Head of caudate nucleus (tissue), 42 donors: ENCODE measurements at regions not wholly inside any gene's neighbourhood (a gene's known extent, or its start where the extent isn't known, plus 50 kb on each side); places are given as distances from the start of the nearest gene placed in this dataset.
A peak's percentile ranks its signal among the peaks of the same experiment; 100 is the strongest.

Source experiments
- DNase-seq, 42 donors: peaks; one replicate each; pipeline versions ENCODE4 v3.0.0 to v3.0.0-alpha.2; 2020 to 2021; ENCODE audit warnings: mixed read lengths in 7 of 42
- intact Hi-C: fragments of 100-400 bp; cut with DNase I; formaldehyde crosslinking; loops from one replicate; pipeline ENCODE4 v1.15.0; 2022

DNA sequence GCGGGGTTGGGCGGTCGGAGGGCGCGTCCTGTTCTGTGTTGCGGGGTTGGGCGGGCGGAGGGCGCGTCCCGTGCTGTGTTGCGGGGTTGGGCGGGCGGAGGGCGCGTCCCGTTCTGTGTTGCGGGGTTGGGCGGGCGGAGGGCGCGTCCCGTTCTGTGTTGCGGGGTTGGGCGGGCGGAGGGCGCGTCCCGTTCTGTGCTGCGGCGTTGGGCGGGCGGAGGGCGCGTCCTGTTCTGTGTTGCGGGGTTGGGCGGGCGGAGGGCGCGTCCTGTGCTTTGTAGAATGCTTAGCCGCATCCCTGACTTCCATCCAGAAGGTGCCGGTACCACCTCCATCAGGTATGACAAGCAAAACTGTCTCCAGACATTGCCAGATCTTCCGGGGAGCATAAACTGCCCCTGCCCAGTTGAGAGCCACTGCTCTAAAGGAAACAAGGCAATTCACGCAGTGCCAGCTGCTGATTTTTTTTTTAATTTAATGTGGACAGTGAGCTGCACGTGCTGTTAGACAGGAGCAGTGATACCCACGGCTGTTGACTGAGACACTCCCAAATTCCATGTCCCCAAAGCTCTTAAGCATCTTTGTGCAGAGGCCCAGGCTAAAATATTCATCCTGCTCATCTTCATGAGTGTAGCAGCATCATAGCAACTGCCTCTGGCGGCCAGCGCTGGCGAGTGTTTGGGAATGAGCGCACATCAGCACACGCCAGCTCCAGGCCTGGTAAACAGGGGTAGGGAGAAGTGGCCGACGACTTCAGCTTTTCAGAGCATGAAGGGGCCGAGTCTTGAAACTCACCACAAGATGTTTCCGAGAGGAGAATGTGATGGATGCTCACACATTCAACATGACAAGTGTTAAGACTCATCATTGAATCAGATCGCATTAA is 284.4 kb upstream of the CDH4 start:
- DNase-seq, result peak in 1 of 42 donors; percentile 19
- intact Hi-C loops, result no loop called here

DNA sequence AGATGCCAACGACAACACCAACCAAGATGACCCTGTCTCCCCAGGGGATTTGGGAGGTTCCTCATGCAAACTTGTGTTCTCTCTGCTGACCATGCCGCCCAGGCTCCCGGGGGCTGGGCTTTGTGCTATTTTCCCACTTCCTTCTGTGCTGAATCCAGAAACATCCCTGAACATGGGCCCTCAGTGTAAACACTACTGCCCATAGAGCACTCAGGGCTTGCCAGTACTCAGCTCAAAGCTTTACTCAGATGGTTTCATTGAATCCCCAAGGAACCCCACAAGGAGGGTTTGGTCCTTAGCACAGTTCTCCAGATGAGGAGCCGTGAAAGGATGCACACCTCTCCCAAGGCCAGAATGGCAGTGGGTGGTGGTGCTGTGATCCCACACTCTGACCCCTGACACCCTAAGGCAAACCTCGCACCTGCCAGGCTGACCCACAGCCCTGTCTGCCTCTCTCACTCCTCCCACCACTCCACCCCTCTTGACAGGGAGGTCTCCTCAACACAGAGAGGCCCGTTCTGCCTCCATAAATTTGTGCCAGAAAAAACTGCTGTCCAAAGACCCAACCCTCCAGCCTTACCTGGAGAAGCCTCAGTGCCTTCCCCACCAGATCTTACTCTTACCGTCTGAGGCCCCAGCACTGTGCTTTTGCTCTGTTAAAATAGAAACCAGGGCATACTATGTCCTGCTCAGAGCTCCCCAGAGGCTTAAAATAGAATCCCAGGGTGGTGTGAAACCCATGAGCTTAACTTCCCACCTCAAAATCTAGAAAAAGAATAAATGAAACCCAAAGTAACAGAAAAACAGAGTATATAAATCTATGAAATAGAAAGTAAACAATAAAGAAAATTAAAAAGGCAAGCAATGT is 283.0 kb upstream of the CDH4 start:
- intact Hi-C loops, result no loop called here

DNA sequence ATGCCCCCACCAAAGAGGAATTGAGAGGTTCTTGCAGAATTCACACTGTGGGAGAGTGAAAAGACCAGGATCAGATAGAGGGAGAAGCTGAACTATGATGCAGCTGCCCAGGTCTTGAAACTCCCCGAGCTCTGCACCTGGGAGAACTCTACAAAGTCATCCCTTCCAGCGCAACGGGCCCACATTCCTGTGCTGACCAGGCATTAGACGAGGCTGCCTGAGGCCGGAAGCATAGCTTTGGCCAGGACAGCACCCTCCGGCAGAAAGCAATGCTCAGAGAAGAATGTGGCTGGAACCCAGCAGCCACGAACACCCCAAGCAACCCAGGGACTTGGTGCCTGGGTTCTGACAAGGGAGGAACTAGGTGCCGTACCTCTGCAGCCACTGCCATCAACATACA is 281.5 kb upstream of the CDH4 start:
- intact Hi-C loops, result no loop called here
- no peak for DNase-seq

More for the DNA sequence above, 283.0 kb upstream of the CDH4 start:
- DNase-seq, result peak in 1 of 42 donors; percentile 14

DNA sequence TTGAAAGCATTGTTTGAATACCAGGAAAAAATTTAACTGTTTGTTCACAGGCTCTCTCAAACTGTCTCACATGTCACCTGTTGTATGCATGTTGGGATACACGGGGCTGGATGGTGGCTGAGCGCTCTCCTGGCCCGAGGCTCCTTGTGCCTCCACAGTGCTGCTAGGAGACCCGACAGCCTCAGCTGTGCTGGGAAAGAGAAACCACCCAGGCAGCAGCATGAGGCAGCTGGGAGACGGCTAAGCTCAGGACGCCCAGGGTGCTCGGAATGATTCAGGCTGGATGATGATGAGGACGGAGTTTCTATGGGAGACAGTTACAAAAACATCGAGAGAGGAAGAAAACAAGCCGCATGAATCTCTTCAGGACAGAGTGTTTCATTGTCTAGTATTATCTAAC is 278.0 kb upstream of the CDH4 start:
- DNase-seq, result no peak

DNA sequence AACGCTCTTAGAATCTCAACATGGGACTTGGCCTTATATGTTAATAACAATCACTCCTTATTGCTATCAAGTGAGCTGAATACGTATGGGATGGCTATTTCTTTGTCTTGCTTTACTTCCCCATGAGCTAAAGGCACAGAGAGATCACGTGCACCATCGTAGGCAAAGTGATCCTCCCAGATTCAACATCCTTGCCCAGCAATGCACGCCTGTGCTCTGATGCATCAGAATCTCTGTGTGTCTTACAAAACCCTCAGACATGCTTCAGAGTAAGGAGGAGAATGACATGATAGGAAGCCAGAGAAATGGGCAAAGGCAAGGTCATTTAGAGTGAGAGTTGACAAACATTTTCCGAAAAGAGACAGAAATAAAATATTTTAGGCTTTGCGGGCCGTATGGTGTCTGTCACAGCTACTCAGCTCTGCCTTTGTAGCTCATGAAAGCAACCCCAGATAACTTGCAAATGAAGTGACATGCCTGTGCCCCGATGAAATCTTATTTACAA is 277.6 kb upstream of the CDH4 start:
- no peak for DNase-seq

More for the DNA sequence above, 278.0 kb upstream of the CDH4 start:
- intact Hi-C loops, result no loop called here

DNA sequence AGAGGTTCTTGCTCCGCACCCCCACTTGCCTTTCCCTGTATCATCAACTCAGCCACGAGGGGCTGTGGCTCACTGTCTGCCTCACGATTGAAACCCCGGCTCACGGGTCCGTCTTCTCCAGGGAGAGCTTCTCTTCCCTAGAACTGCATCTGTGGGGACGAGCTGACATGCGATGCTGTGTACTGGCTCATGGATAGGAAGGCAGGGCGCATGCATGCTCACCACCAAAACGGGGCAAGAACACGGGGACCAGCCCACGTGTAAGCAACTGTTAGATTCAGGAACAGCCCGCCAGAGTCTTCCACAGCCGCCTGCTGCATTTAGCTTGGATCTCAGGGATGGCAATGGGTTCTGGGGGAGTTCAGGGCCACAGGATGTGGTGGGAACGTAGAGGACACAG is 275.9 kb upstream of the CDH4 start:
- no peak for DNase-seq
- intact Hi-C loops, result no loop called here

More for the DNA sequence above, 277.6 kb upstream of the CDH4 start:
- intact Hi-C loops, result no loop called here

DNA sequence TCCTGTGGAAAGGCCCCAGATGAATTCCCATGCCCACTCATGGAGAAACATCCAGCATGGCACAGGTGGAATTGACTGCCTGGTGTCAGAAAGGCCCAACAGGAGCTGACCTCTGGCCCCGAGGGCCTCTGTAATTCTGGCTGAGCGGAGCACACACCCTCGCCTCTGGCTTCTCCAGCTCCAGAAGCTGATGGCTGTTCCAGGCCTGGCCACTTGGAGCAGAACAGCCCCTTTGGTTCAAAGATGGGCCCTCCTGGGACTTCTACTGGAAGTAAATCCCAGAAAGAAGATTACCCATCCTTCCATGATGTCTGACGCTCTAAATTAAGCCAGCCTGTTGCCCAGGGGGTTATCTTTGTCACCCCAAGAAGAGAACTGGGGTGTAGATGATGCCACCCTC is 275.1 kb upstream of the CDH4 start:
- DNase-seq, result no peak
- intact Hi-C loops, result no loop called here

DNA sequence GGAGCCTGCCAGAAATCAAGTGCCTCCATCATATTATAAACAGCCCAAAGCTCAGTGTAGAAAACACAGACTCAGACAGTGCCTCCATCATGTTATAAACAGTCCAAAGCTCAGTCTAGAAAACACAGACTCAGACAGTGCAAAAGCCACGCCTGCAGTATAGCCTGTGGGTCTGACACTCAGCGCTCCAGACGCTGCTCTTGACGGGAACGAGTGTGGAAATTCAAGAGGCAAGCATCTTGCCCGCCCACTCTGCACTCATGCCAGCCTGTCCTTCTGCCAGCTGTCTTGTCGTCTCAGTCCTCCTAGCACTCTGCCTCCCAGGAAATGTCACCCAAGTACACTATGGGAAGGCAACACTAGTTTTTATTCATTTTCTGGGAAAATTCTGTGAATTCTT is 274.2 kb upstream of the CDH4 start:
- DNase-seq, result no peak
- intact Hi-C loops, result no loop called here

DNA sequence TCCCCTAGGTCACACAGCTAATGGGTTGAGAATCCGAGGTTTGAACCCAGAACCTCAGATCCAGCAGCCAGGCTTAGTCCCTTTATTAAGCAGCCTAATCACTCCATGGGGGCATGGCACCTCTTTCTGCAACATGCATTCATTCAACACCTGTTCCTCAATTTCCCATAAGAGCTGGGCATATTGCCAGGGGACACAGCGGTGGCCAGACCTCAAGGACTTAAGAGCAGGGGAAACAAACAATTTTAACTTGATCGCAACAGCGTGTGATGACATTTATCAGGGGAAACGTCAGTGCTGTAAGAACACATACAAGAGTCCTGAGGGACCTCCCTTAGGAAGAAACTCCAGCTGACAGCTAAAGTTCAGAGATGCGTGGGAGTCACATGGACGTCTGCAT is 267.4 kb upstream of the CDH4 start:
- intact Hi-C loops, result no loop called here
- no peak for DNase-seq

DNA sequence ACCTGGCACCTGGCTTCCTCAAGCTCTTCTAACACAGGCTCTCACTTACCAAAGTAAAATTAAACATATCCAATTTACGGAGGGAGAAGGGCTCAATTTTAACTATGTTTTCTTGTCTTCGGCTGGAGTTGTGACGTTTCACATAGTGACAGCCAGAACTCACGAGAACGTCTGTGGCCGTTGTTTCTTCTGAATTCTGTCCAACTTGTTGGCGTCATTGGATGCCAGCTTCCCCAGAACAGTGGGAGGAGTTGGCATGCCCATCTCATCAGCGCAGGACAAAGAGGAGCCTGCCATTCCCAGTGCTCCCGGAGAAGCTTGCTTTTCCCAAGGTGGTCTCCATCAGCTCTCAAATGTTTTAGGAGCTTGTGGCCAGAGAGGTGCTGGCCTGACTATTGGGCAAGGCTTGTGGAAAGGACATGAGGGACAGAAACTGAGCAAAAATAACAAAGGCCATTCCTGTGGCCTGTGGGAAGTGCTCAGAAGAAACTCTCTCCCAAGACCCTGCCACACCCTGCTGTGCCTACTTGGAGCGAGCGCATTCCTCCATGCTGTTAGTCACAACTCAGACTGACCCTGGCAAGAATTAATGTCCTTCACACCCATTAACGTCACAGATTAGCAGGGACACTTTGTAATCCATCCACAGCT is 265.4 kb upstream of the CDH4 start:
- DNase-seq, result peak in 1 of 42 donors; percentile 35

DNA sequence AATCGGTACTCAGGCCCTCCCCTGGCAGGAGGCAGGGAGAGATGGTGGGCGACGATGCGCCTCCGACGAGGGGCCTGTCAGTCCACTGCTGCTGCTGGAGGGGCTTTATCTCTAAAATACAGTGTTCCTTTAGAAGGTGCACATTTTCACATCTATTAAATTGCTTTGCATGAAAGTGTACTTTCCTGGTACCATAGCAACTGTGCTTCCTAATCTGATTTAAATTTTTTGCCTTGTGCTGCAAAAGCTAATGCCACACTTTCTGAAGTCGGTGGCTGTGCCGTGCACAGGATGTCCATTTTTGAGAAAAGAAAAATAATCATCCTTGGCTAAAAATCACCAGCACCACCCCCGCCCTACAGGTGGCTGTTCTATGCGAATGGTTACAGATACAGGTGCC is 262.0 kb upstream of the CDH4 start:
- DNase-seq, result peak in 3 of 42 donors; percentile 14 to 38 (median 15)
- intact Hi-C loops, result no loop called here

More for the DNA sequence above, 265.4 kb upstream of the CDH4 start:
- intact Hi-C loops, result no loop called here

DNA sequence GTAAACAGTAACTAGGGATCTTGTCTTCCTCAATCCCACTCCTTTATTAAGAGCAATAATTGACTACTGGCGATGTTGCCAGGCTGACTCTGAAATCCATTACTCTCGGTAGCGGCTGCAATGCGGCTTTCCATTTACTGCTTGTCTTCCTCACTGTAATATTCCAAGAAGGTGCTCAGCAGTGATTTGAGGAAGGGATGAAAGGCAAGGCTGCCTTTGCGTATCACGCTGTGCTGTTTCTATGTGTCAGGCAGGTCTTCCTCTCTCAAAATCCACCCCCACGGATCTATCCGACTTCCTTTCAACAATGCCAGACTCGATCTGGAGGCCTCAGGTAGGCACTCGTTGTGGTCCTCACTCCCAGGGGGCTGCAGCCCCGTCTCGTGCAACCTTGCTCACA is 261.4 kb upstream of the CDH4 start:
- DNase-seq, result peak in 18 of 42 donors; percentile 10 to 62 (median 38)
- intact Hi-C loops, result no loop called here

DNA sequence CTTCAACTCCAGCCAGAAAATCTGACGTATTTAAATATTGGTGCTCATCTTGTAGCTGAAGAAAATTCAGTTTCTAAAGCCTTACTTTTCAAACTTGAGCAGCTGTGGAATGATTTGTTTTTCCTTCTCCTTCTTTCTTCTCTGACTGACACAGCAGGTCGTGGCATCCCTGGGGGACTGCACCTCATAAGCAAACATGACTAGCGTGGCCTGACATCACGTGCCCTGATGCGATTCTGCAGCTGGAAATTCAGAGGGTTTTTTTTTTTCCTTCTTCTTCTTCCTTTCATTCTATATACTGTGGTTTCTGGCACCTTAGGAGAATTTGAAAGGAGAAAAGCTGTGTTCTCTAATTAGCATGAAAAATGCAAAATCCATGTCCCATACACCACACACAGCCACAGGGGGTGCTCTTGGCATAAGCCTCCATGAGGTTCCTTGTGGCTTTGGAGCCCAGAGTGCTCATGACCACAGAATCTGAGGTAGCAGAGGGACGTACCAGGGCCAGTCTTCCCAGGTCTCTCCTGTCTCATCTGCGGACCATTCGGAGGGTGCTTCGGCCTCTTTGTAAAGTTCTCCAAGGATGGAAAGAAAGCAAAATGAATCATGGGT is 258.5 kb upstream of the CDH4 start:
- intact Hi-C loops, result no loop called here
- peak in 4 of 42 donors; percentile 18 to 49 (median 33) for DNase-seq

DNA sequence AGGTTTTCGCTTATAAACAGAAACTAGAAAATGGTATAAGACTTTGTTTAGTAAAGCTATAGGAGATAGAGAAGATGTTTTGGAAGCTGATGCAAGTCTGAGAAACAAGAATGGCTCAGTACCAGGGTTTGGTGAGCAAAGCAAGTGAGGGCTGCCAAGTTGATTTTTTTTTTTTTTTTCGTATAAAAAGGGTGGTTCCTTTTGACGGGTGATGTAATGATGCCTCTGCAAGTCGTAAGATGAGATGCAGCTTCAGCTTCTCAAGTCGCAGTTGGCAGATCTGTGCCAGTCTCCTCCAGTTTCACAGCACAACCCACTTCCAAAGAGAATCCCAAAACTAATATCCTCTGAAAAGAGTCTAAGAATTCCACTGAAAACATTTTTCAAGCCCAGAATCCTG is 252.8 kb upstream of the CDH4 start:
- peak in 20 of 42 donors; percentile 12 to 79 (median 40) for DNase-seq
- intact Hi-C loops, result no loop called here

DNA sequence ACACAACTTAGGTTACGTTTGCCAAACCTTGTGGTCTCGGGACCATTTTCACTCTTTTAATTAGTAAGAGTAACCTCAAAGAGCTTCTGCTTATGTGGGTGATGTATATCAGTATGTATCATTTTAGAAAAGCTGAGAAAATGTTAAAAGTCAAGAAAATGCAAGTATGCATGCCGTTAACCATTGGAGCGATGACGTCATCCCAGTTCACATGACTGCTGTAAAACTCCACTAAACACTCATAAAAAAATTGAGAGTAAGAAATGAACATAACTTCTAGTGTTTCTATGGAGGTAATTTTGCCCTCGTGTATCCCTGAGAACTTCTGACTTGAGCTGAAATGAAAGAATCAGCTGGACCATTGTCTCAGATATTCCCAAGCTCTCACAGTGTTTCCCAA is 250.0 kb upstream of the CDH4 start:
- intact Hi-C loops, result no loop called here
- no peak for DNase-seq

DNA sequence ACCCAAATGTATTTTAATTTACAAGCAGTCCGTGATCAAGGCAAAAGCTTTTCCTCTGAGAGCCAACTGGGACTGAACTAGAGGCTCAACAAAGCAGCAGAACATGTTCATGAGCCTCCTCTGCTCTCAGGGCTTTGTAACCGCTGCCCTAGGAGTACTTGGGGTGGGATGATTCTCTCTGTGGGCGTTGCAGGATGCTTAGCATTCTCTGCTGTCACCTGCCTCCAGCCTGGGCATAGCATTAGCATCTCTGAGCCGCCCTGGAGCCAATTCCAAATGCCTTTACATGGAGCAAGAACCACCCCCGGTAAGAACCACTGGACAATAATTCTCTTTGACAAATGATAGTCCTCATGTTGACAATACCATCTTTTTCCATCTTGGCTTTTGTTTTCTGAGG is 237.6 kb upstream of the CDH4 start:
- peak in 1 of 42 donors; percentile 22 for DNase-seq
- intact Hi-C loops, result no loop called here

DNA sequence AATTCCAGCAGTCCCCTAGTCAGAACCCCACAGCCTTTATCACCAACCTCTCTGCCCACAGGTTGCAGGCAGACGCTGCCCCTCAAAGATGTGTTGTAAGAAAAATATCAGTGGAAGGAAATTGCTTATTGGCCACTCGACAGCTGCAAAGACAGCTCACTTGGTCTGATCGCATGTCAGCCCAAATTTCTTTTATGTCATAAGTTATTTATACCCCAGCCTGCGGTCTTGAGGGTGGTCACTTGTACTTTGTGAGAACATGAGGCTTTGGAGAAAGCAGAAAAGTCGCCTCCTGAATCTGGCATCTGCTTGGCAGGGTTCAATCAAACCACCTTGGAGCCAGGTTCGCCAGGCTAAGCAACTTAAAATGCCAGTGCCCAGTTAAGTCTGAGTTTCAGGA is 236.5 kb upstream of the CDH4 start:
- no peak for DNase-seq
- intact Hi-C loops, result no loop called here

DNA sequence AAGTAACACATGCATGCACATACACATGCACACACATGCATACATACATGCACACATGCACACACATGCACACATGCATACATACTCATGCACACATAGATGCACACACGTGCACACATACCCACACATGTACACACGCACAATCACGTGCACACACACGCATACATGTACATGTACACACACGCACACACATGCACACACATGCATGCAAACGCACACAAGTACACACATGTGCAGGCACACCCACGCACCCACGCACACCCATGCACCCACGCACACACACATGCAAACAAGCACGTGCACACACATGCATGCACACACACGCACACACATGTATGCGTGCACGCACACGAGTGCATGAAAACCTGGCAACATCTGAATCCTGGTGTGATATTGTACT is 232.7 kb upstream of the CDH4 start:
- intact Hi-C loops, result no loop called here

DNA sequence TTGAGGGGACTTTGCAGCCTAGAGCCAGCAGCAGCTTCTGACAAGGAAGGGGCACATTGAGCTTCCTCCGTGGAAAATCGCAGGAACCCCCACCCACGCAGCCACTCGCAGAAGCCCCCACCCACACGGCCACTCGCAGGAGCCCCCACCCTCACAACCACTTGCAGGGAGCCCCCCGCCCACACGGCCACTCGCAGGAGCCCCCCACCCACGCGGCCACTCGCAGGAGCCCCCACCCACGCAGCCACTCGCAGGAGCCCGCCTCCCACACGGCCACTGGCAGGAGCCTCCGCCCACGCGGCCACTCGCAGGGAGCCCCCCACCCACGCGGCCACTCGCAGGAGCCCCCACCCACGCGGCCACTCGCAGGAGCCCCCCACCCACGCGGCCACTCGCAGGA is 228.4 kb upstream of the CDH4 start:
- intact Hi-C loops, result no loop called here
- DNase-seq, result no peak

More for the DNA sequence above, 232.7 kb upstream of the CDH4 start:
- DNase-seq, result peak in 1 of 42 donors; percentile 10
